ENCODE measurements at regions not wholly inside any gene's neighbourhood (a gene's known extent, or its start where the extent isn't known, plus 50 kb on each side); places are given as distances from the start of the nearest gene placed in this dataset.

GRCh38 chr5:40384782-40385390 lies 294.8 kb upstream of the PTGER4 start:
- TF ChIP-seq CTCF (conservative IDR thresholded peaks at IDR 0.05 in 1 of 2, IDR thresholded peaks at IDR 0.05 in 1 of 2; ENCODE audit: low read depth in 1 of 2, low read length in 2 of 2) (no peak), EZH2 (IDR thresholded peaks at IDR 0.05; ENCODE audit: low read length, missing control alignments) (no peak)

Measured in fibroblast of lung (primary cell).